ENCODE measurements at regions not wholly inside any gene's neighbourhood (a gene's known extent, or its start where the extent isn't known, plus 50 kb on each side); places are given as distances from the start of the nearest gene placed in this dataset.
"Not testable (repeated sequence)": the region's sequence is repeated elsewhere in the genome, so short reads cannot be mapped to it uniquely, and the experiment has no call there.

DNA sequence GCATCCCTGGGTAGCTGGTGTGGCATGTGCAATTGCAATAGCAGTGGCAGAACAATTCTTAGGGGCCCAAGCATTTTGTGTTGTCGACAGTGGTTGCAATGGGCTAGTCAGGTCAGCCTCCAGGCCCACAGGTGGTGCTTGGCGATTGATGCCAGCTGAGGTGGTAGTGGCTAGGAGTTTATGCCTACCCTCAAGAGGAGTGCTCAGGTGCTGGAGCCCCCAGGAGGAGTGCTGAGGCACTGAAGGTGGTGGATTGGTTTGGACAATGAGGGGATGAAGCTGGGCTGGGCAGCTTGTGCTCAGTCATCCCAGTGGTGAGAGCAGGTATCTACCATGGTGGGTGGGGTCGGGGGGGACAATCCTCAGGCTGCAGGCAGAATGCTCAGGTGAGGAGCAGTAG, 877.9 kb upstream of the TMEFF2 start:
- Histone ChIP-seq H3K27me3 (ENCODE audit: insufficient read depth, low read length) (no peaks in the 10 kb centered on the region), H3K9ac (ENCODE audit: low read depth, low read length) (no peak overlapping the region), H3K4me3 (ENCODE audit: low read length) (no peak overlapping the region), H3K9me3 (ENCODE audit: insufficient read depth, low read depth, low read length) (peaks cover 5% of the 10 kb centered on the region; the same call in 1 of the 2 replicates), H3K4me1 (ENCODE audit: insufficient read depth, low read length) (no peaks in the 10 kb centered on the region), H3K36me3 (ENCODE audit: insufficient read depth, low read length) (no peaks in the 10 kb centered on the region), H3K27ac (ENCODE audit: low read depth, low read length) (no peak overlapping the region)
- WGBS, result 75% methylated on average over 3 of the region's 3 CpGs

GRCh38 chr2:193025556-193025955, 830.8 kb upstream of the TMEFF2 start:
- H3K4me3 ChIP-seq (ENCODE audit: low read length); H3K27ac ChIP-seq (ENCODE audit: low read depth, low read length); H3K27me3 ChIP-seq (ENCODE audit: insufficient read depth, low read length); H3K9ac ChIP-seq (ENCODE audit: low read depth, low read length); H3K36me3 ChIP-seq (ENCODE audit: insufficient read depth, low read length); H3K4me1 ChIP-seq (ENCODE audit: insufficient read depth, low read length): not testable (repeated sequence)
- WGBS, result 95% methylated on average over 3 of the region's 3 CpGs
- peaks cover 14% of the 10 kb centered on the region for H3K9me3 ChIP-seq (ENCODE audit: insufficient read depth, low read depth, low read length)

- H3K9me3 ChIP-seq (ENCODE audit: insufficient read depth, low read depth, low read length), result peaks cover 14% of the 10 kb centered on the region
- no peaks in the 10 kb centered on the region for H3K4me1 ChIP-seq (ENCODE audit: insufficient read depth, low read length)
- no peaks in the 10 kb centered on the region for H3K27me3 ChIP-seq (ENCODE audit: insufficient read depth, low read length)
- H3K36me3 ChIP-seq (ENCODE audit: insufficient read depth, low read length), result no peaks in the 10 kb centered on the region
- H3K27ac ChIP-seq (ENCODE audit: low read depth, low read length), result no peak overlapping the region
- WGBS, result 97% methylated on average over 1 of the region's 1 CpG
- no peak overlapping the region for H3K9ac ChIP-seq (ENCODE audit: low read depth, low read length)
- no peak overlapping the region for H3K4me3 ChIP-seq (ENCODE audit: low read length)
These were observed 830.1 kb upstream of the TMEFF2 start for GRCh38 chr2:193024791-193025190.

DNA sequence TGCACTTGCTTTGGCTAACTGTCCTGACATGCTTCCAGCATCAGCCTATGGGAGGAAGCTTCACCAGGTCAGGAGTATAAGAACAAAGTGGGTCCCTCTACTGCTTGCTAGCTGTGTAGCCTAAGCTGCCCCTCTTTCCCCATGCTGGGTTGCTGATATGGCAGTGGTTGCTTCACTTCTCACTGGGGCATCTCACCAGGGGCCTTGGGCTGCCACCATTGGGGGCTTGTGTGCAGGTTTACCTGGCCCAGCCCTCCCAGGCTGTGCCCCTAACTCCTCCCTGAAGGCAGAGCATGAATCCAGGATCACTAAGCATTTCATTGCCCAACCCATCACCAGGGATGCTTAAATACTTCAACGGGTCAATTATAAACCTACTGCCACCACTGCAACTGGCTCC, 817.1 kb upstream of the TMEFF2 start:
- H3K4me3 ChIP-seq (ENCODE audit: low read length), result no peak overlapping the region
- no peaks in the 10 kb centered on the region for H3K27me3 ChIP-seq (ENCODE audit: insufficient read depth, low read length)
- H3K27ac ChIP-seq (ENCODE audit: low read depth, low read length), result no peak overlapping the region
- no peaks in the 10 kb centered on the region for H3K9me3 ChIP-seq (ENCODE audit: insufficient read depth, low read depth, low read length)
- H3K36me3 ChIP-seq (ENCODE audit: insufficient read depth, low read length), result no peaks in the 10 kb centered on the region
- no peak overlapping the region for H3K9ac ChIP-seq (ENCODE audit: low read depth, low read length)
- 92% methylated on average over 1 of the region's 1 CpG for WGBS
- H3K4me1 ChIP-seq (ENCODE audit: insufficient read depth, low read length), result no peaks in the 10 kb centered on the region

DNA sequence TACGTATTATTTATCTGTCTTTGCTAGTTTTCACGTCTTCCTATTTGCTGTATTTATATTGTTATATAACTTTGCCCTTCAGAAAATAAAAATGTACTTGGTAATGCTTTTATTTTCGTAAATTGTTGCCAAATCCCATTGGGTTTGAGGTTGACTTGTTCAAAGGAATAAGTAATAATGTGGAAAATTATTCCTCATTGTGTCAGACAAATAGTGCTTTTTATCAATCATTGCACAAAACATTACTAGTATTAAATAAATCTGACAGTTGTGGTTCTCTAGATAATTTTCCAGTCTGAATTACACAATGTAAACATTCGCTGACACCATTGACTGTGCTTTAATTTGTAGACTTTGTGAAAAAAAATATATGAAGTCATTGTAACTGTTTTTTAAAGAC, 798.3 kb upstream of the TMEFF2 start:
- no peaks in the 10 kb centered on the region for H3K36me3 ChIP-seq (ENCODE audit: insufficient read depth, low read length)
- H3K27ac ChIP-seq (ENCODE audit: low read depth, low read length), result no peak overlapping the region
- H3K27me3 ChIP-seq (ENCODE audit: insufficient read depth, low read length), result no peaks in the 10 kb centered on the region
- H3K4me3 ChIP-seq (ENCODE audit: low read length), result no peak overlapping the region
- 91% methylated on average over 1 of the region's 4 CpGs for WGBS
- no peaks in the 10 kb centered on the region for H3K9me3 ChIP-seq (ENCODE audit: insufficient read depth, low read depth, low read length)
- H3K9ac ChIP-seq (ENCODE audit: low read depth, low read length), result no peak overlapping the region
- no peaks in the 10 kb centered on the region for H3K4me1 ChIP-seq (ENCODE audit: insufficient read depth, low read length)

DNA sequence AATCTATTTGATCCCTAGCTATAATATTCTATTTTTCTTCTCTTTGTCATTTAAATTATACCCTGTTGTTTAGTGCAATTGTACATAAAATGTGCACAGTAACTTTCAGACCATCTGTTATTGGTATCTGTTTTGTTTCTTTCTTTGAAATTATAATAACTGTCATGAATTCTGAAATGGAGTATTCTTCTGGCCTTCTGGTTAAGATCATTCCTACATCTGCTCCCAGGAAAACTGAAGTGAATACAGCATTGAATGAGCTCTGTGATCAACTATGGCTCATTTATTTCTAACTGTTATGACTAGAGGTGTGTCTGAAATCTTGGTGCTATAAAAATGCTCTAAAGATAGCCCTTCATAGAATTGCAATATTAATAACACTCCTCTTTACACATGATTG, 788.4 kb upstream of the TMEFF2 start:
- Histone ChIP-seq H3K4me1 (ENCODE audit: insufficient read depth, low read length) (no peaks in the 10 kb centered on the region), H3K27me3 (ENCODE audit: insufficient read depth, low read length) (no peaks in the 10 kb centered on the region), H3K9me3 (ENCODE audit: insufficient read depth, low read depth, low read length) (no peaks in the 10 kb centered on the region), H3K27ac (ENCODE audit: low read depth, low read length) (no peak overlapping the region), H3K9ac (ENCODE audit: low read depth, low read length) (no peak overlapping the region), H3K4me3 (ENCODE audit: low read length) (no peak overlapping the region), H3K36me3 (ENCODE audit: insufficient read depth, low read length) (no peaks in the 10 kb centered on the region)

- no peaks in the 10 kb centered on the region for H3K9me3 ChIP-seq (ENCODE audit: insufficient read depth, low read depth, low read length)
- no peak overlapping the region for H3K9ac ChIP-seq (ENCODE audit: low read depth, low read length)
- H3K4me3 ChIP-seq (ENCODE audit: low read length), result no peak overlapping the region
- H3K27ac ChIP-seq (ENCODE audit: low read depth, low read length), result no peak overlapping the region
- WGBS, result 91% methylated on average over 3 of the region's 3 CpGs
- H3K27me3 ChIP-seq (ENCODE audit: insufficient read depth, low read length), result no peaks in the 10 kb centered on the region
- no peaks in the 10 kb centered on the region for H3K36me3 ChIP-seq (ENCODE audit: insufficient read depth, low read length)
- H3K4me1 ChIP-seq (ENCODE audit: insufficient read depth, low read length), result no peaks in the 10 kb centered on the region
These were observed 783.7 kb upstream of the TMEFF2 start for GRCh38 chr2:192978395-192978794.

GRCh38 chr2:192971981-192972380, 777.2 kb upstream of the TMEFF2 start:
- 87% methylated on average over 2 of the region's 3 CpGs for WGBS
- Histone ChIP-seq H3K4me3 (ENCODE audit: low read length) (no peak overlapping the region), H3K27me3 (ENCODE audit: insufficient read depth, low read length) (no peaks in the 10 kb centered on the region), H3K4me1 (ENCODE audit: insufficient read depth, low read length) (no peaks in the 10 kb centered on the region), H3K27ac (ENCODE audit: low read depth, low read length) (no peak overlapping the region), H3K9ac (ENCODE audit: low read depth, low read length) (no peak overlapping the region), H3K9me3 (ENCODE audit: insufficient read depth, low read depth, low read length) (no peaks in the 10 kb centered on the region), H3K36me3 (ENCODE audit: insufficient read depth, low read length) (no peaks in the 10 kb centered on the region)

GRCh38 chr2:192969055-192969454, 774.3 kb upstream of the TMEFF2 start:
- no peaks in the 10 kb centered on the region for H3K27me3 ChIP-seq (ENCODE audit: insufficient read depth, low read length)
- WGBS, result 69% methylated on average over 2 of the region's 2 CpGs
- no peaks in the 10 kb centered on the region for H3K4me1 ChIP-seq (ENCODE audit: insufficient read depth, low read length)
- no peaks in the 10 kb centered on the region for H3K36me3 ChIP-seq (ENCODE audit: insufficient read depth, low read length)
- H3K9me3 ChIP-seq (ENCODE audit: insufficient read depth, low read depth, low read length), result no peaks in the 10 kb centered on the region
- H3K9ac ChIP-seq (ENCODE audit: low read depth, low read length), result no peak overlapping the region
- H3K27ac ChIP-seq (ENCODE audit: low read depth, low read length), result no peak overlapping the region
- H3K4me3 ChIP-seq (ENCODE audit: low read length), result no peak overlapping the region

DNA sequence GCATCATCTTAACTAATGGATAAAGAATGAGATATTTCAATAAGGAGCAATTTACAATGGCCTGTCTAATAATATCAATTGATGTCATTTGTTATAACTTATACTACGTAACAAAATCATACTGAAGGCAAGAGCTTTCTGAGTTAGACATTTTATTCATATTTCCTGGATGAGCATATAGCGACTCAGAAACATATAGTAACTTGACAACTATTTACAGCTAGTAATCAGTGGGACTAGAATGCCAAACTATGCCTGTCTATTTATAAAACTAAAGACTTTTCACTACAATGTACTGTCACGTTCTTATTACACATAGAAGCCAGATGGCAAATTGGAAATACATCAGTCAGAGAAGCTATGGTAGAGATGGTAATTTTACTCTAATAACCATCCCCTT, 766.2 kb upstream of the TMEFF2 start:
- WGBS, result 100% methylated on average over 2 of the region's 3 CpGs
- no peaks in the 10 kb centered on the region for H3K4me1 ChIP-seq (ENCODE audit: insufficient read depth, low read length)
- H3K4me3 ChIP-seq (ENCODE audit: low read length), result no peak overlapping the region
- H3K27ac ChIP-seq (ENCODE audit: low read depth, low read length), result no peak overlapping the region
- H3K9me3 ChIP-seq (ENCODE audit: insufficient read depth, low read depth, low read length), result no peaks in the 10 kb centered on the region
- H3K27me3 ChIP-seq (ENCODE audit: insufficient read depth, low read length), result no peaks in the 10 kb centered on the region
- H3K36me3 ChIP-seq (ENCODE audit: insufficient read depth, low read length), result no peaks in the 10 kb centered on the region
- no peak overlapping the region for H3K9ac ChIP-seq (ENCODE audit: low read depth, low read length)

DNA sequence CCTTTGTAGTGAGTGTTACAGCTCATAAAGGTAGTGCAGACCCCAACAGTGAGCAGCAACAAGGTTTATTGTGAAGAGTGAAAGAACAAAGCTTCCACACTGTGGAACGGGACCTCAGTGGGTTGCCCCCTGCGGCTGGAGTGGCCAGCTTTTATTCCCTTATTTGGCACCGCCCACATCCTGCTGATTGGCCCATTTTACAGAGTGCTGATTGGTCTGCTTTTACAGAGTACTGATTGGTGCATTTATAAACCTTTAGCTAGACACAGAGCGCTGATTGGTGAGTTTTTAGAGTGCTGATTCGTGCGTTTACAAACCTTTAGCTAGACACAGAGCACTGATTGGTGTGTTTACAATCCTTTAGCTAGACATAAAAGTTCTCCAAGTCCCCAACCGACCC, 763.9 kb upstream of the TMEFF2 start:
- H3K4me1 ChIP-seq (ENCODE audit: insufficient read depth, low read length); H3K4me3 ChIP-seq (ENCODE audit: low read length); H3K27ac ChIP-seq (ENCODE audit: low read depth, low read length); H3K9me3 ChIP-seq (ENCODE audit: insufficient read depth, low read depth, low read length); H3K36me3 ChIP-seq (ENCODE audit: insufficient read depth, low read length); H3K9ac ChIP-seq (ENCODE audit: low read depth, low read length); H3K27me3 ChIP-seq (ENCODE audit: insufficient read depth, low read length): not testable (repeated sequence)
- WGBS, result 96% methylated on average over 7 of the region's 7 CpGs

- WGBS, result 97% methylated on average over 4 of the region's 5 CpGs
- H3K4me3 ChIP-seq (ENCODE audit: low read length), result no peak overlapping the region
- no peaks in the 10 kb centered on the region for H3K9me3 ChIP-seq (ENCODE audit: insufficient read depth, low read depth, low read length)
- H3K9ac ChIP-seq (ENCODE audit: low read depth, low read length), result no peak overlapping the region
- H3K36me3 ChIP-seq (ENCODE audit: insufficient read depth, low read length), result no peaks in the 10 kb centered on the region
- H3K27me3 ChIP-seq (ENCODE audit: insufficient read depth, low read length), result no peaks in the 10 kb centered on the region
- H3K4me1 ChIP-seq (ENCODE audit: insufficient read depth, low read length), result no peaks in the 10 kb centered on the region
- H3K27ac ChIP-seq (ENCODE audit: low read depth, low read length), result no peak overlapping the region
These were observed 762.7 kb upstream of the TMEFF2 start for GRCh38 chr2:192957425-192957824.
